Erythroblast (primary cell): ENCODE measurements at regions not wholly inside any gene's neighbourhood (a gene's known extent, or its start where the extent isn't known, plus 50 kb on each side); places are given as distances from the start of the nearest gene placed in this dataset.

ENCODE experiments used
- GATA1 ChIP-seq: IDR thresholded peaks from 2 replicates; pipeline ENCODE4 v1.6.1; 2011; ENCODE audit warnings: low read depth, mild to moderate bottlenecking, control low read depth, low read length, moderate library complexity
- POLR2A ChIP-seq: IDR thresholded peaks from 2 replicates; pipeline ENCODE4 v1.6.1; 2011; ENCODE audit warnings: mild to moderate bottlenecking, low read length

- no peak for TF ChIP-seq POLR2A
- no peak for TF ChIP-seq GATA1
Measured at GRCh38 chr7:51772190-51772589, 455.6 kb upstream of the COBL start.
